ENCODE measurements at regions not wholly inside any gene's neighbourhood (a gene's known extent, or its start where the extent isn't known, plus 50 kb on each side); places are given as distances from the start of the nearest gene placed in this dataset.

DNA sequence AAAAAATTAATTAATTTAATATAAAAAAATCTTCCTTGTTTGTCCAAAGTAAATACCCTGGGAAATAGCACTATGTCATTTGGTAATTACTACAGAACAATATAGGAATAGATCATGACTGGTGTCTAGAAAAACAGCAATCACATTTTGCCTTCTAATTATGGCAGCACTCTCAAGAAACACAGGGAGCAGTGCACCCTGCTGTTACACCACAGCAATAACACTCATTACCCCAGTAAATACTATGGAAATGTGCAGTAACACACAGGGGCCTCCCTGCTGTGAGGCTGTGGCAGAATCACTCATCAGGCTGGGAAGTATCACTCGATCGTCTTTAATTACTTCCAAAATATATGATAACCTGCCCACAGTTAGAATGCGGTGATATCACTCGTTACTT, 646.0 kb downstream of the TUSC7 start:
- no peak for DNase-seq
- H3K27ac ChIP-seq, result no peak overlapping the region
- no peaks in the 10 kb centered on the region for H3K4me1 ChIP-seq
- intact Hi-C loops (cut with DNase I), result no loop called here
- no peak overlapping the region for H3K4me3 ChIP-seq
- H3K27me3 ChIP-seq, result no peaks in the 10 kb centered on the region
- ATAC-seq, result peak; percentile 89 to 96 (median 90)
- no peaks in the 10 kb centered on the region for H3K9me3 ChIP-seq
- TF ChIP-seq POLR2A (IDR thresholded peaks at IDR 0.05), result no peak
- TF ChIP-seq, protein P1, sequence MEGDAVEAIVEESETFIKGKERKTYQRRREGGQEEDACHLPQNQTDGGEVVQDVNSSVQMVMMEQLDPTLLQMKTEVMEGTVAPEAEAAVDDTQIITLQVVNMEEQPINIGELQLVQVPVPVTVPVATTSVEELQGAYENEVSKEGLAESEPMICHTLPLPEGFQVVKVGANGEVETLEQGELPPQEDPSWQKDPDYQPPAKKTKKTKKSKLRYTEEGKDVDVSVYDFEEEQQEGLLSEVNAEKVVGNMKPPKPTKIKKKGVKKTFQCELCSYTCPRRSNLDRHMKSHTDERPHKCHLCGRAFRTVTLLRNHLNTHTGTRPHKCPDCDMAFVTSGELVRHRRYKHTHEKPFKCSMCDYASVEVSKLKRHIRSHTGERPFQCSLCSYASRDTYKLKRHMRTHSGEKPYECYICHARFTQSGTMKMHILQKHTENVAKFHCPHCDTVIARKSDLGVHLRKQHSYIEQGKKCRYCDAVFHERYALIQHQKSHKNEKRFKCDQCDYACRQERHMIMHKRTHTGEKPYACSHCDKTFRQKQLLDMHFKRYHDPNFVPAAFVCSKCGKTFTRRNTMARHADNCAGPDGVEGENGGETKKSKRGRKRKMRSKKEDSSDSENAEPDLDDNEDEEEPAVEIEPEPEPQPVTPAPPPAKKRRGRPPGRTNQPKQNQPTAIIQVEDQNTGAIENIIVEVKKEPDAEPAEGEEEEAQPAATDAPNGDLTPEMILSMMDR (IDR thresholded peaks at IDR 0.05), result peak; percentile 51 to 78 (median 63)
- 38% methylated on average over 2 of the region's 4 CpGs for WGBS (ENCODE audit: insufficient coverage, low coverage, low lambda C conversion rate, missing lambda C conversion rate)
- no peaks in the 10 kb centered on the region for H3K36me3 ChIP-seq

DNA sequence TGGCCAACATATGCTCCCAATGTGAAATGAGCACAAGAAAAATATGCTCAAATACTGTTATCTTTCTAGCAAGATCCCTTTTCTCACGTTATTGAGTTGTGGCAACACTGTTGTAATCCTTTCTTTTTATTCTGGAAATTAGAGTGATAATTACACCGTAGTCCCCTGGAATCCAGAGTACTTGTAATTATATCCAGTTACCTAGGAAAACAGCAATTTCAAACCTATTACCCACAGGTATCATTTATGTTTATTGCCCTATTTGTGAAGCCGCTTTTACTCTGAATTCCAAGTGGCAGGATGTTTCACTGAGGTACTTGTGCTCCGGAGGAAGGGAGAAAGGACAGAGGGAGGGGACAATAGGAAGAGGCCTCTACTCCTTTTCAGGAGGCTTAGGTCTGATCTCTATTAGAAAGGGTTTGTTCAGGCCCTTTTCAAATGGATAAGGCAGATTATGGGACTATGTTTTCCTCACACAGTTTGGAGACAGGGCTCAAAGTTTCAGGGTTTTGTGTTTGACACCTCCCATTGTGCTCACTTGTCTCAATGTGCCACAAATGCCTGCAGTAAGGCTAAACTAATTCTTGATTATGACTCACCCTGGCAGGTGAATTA, 646.6 kb downstream of the TUSC7 start:
- Histone ChIP-seq H3K27me3 (no peaks in the 10 kb centered on the region), H3K36me3 (no peaks in the 10 kb centered on the region), H3K9me3 (no peaks in the 10 kb centered on the region), H3K4me1 (no peaks in the 10 kb centered on the region), H3K27ac (no peak overlapping the region), H3K4me3 (no peak overlapping the region)
- WGBS (ENCODE audit: insufficient coverage, low coverage, low lambda C conversion rate, missing lambda C conversion rate), result 37% methylated on average over 4 of the region's 4 CpGs
- TF ChIP-seq POLR2A (IDR thresholded peaks at IDR 0.05), result no peak
- TF ChIP-seq, protein P1 (IDR thresholded peaks at IDR 0.05), result no peak
- DNase-seq (no peak), ATAC-seq (no peak)
- intact Hi-C loops (cut with DNase I), result no loop called here

DNA sequence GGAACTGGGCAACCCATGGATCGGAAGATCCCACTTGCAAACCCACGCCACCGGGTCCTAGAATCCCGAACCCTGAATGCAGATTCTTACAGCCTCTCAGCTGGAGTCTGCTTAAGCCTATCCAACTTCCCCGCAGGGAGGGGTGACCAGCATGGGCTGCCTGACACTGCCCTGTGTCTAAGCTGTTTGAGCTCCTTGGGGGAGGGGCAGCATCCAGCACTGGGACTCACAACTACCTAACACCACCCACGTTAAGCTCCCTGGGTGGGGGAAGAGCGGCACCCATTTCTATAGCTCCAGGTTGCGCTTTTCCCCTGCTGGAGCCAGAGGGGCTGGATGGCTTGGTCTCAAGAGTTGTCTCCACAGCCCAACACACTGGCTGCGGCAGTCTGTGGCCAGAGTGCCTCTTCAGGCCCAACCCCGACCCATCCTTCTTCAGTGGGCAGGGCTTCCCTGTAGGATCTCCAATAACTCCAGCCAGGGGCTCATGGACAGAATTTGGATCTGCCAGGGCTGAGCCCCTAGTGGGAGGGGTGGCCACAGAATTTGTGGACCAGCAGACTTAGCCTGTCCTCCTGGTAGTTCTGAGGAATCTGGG, 649.2 kb downstream of the TUSC7 start:
- Histone ChIP-seq H3K27ac (no peak overlapping the region), H3K4me3 (no peak overlapping the region), H3K4me1 (no peaks in the 10 kb centered on the region), H3K27me3 (no peaks in the 10 kb centered on the region), H3K9me3 (no peaks in the 10 kb centered on the region), H3K36me3 (no peaks in the 10 kb centered on the region)
- DNase-seq, result no peak
- no CpG with 5 or more reads among the region's 10 CpGs for WGBS (ENCODE audit: insufficient coverage, low coverage, low lambda C conversion rate, missing lambda C conversion rate)
- intact Hi-C loops (cut with DNase I), result no loop called here
- no peak for ATAC-seq
- no peak for TF ChIP-seq POLR2A (IDR thresholded peaks at IDR 0.05)

DNA sequence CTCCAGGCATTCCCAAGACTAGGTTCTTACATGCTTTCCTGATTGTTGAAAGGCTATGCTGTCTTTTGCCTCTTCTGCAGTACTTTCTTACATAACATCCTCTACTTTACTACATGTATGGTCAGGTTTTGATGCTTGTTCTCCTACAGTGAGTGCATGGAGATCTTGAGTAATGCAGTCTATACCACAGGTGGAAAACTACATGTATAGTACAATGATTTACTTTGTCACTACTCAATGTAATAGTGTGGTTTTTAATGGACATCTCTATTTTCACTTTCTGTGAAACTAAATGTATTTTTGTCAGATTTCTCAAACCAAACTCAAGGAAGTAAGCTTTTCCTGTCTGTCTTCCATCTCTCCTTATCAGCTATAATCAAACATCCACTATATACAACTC, 657.0 kb downstream of the TUSC7 start:
- H3K4me3 ChIP-seq, result no peak overlapping the region
- DNase-seq, result no peak

DNA sequence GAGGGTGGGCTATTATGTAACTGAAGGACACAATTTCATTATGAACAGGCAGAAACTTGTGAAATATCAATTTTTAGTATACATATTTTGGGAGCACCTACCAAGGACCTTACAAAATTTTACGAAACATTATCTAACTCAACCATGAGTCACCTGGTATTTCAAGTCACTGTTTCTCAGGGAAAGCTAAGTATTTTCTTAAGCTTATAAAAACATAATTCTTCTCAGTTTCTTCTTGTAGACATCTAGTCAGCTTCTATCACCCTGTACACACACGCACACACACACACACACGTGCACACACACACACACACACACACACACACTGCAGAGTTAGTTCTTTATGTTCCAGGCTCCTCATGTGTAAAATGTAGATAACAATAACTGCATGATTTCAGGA, 658.3 kb downstream of the TUSC7 start:
- no peaks in the 10 kb centered on the region for H3K9me3 ChIP-seq
- intact Hi-C loops (cut with DNase I), result no loop called here
- WGBS (ENCODE audit: insufficient coverage, low coverage, low lambda C conversion rate, missing lambda C conversion rate), result 63% methylated on average over 3 of the region's 3 CpGs
- H3K4me1 ChIP-seq, result no peaks in the 10 kb centered on the region
- no peaks in the 10 kb centered on the region for H3K27me3 ChIP-seq
- TF ChIP-seq, protein P1 (IDR thresholded peaks at IDR 0.05), result no peak
- TF ChIP-seq POLR2A (IDR thresholded peaks at IDR 0.05), result no peak
- no peak overlapping the region for H3K27ac ChIP-seq
- no peaks in the 10 kb centered on the region for H3K36me3 ChIP-seq
- no peak overlapping the region for H3K4me3 ChIP-seq
- ATAC-seq, result no peak
- no peak for DNase-seq

More for the DNA sequence above, 657.0 kb downstream of the TUSC7 start:
- Histone ChIP-seq H3K27me3 (no peaks in the 10 kb centered on the region), H3K9me3 (no peaks in the 10 kb centered on the region), H3K36me3 (no peaks in the 10 kb centered on the region), H3K27ac (no peak overlapping the region), H3K4me1 (no peaks in the 10 kb centered on the region)
- intact Hi-C loops (cut with DNase I), result no loop called here
- TF ChIP-seq, protein P1 (IDR thresholded peaks at IDR 0.05), result no peak
- no peak for TF ChIP-seq POLR2A (IDR thresholded peaks at IDR 0.05)
- no peak for ATAC-seq

Measured in right lobe of liver (tissue), 6 donors.